ENCODE measurements at regions not wholly inside any gene's neighbourhood (a gene's known extent, or its start where the extent isn't known, plus 50 kb on each side); places are given as distances from the start of the nearest gene placed in this dataset.

DNA sequence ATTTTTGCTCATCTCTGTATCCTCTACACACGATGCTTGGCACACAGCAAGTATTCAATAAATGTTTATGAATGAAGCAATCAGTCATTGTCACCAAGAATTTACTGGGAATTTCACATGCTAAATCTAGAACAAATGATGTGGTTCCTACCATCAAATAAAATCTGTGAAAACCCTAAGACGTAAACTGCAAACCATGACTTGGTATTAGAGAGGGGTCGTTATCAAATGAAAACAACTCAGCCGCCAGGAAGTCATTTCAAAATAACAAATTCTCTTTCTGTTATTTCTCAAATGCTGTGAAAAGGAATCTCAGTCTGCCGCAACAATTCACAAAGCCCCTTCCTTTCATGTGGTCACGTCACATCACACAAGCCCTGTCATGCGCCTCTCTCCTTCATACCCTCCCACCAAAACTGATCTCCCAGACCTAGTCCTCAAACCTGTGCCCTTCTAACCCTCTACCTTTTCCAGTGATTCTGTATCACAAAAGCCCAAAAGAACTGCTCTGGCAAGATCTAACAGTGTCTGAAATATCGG, 173.6 kb downstream of the DEPDC1B start:
- peak; percentile 56 for DNase-seq (ENCODE audit: low read depth)
- peak overlapping the region; percentile 8 for H3K4me3 ChIP-seq (ENCODE audit: low read depth, low read length)
- TF ChIP-seq, protein P1, sequence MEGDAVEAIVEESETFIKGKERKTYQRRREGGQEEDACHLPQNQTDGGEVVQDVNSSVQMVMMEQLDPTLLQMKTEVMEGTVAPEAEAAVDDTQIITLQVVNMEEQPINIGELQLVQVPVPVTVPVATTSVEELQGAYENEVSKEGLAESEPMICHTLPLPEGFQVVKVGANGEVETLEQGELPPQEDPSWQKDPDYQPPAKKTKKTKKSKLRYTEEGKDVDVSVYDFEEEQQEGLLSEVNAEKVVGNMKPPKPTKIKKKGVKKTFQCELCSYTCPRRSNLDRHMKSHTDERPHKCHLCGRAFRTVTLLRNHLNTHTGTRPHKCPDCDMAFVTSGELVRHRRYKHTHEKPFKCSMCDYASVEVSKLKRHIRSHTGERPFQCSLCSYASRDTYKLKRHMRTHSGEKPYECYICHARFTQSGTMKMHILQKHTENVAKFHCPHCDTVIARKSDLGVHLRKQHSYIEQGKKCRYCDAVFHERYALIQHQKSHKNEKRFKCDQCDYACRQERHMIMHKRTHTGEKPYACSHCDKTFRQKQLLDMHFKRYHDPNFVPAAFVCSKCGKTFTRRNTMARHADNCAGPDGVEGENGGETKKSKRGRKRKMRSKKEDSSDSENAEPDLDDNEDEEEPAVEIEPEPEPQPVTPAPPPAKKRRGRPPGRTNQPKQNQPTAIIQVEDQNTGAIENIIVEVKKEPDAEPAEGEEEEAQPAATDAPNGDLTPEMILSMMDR (conservative IDR thresholded peaks at IDR 0.05; ENCODE audit: low read depth, low read length) = no peak

DNA sequence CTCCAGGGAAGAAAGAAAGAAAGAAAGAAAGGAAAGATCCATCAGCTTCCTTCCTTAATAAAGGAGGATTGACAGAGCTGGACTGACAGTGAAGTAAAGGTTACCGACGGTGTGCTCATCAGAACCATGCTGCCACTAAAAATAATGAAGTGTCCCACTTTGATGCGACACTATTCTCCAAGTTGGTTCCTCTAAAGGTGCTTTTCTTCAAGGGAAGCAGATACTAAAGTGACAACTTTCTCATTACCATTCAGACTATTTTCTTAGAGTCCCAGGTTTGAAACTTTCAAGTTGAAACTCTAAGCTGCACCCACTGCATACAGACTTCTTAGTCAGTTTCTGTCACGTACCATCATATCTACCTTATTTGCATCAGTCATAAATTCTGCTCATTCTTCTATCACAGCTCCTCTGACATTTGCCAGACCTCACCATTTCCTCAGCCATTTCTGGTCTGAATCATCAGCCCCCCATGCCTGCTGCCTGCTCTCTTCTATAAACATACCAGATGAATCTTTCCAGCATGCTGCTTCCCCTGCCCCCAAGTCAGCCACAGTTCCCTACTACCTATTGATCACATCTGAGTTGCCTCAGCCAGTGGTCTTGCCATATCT, 177.6 kb downstream of the DEPDC1B start:
- H3K4me3 ChIP-seq (ENCODE audit: low read depth, low read length) = no peak overlapping the region
- DNase-seq (ENCODE audit: low read depth) = peak; percentile 81
- TF ChIP-seq, protein P1 (conservative IDR thresholded peaks at IDR 0.05; ENCODE audit: low read depth, low read length) = no peak

DNA sequence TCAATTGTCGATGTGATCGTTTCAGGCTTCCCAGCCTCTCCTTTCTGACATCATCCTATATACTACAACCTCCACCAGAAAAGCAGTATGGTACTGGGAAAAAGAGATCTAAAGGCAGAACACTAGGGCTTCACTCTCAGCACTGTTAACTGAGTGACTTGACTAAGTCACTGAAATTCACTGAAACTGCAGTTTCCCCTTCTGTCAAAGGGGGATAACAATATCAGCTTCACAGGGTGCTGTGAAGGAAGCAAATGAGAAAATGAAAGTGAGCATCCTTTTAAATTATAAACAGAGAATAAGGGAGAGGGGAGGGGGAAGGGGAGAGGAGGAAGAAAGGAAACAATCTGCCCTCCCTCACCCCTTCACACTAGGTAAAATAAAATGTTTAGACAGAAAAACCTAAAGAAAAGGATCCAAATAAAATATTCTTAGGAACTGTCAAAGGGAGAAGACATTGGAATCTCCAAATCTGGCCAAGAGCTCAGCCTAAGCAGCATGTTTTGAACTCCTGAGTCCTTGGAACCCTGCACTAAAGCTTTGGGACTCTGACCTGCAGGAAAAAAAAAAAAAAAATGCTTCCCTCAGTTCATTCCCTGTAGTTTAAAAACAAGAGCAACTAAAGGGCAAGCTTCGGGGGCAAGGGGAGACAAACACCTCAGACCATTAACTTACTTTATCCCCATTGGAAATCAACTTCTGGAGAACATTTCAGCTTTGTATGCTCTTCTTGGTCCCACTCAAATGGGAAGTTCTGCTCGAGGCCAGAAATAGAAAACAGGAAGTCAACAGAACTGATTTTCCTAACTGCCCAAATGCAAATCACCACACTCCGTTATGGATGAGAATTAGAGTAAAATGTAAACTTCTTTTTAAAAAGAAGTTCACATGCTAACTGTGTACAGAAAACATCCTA, 178.3 kb downstream of the DEPDC1B start:
- TF ChIP-seq, protein P1 (conservative IDR thresholded peaks at IDR 0.05; ENCODE audit: low read depth, low read length) = no peak
- no peak for DNase-seq (ENCODE audit: low read depth)
- no peak overlapping the region for H3K4me3 ChIP-seq (ENCODE audit: low read depth, low read length)

DNA sequence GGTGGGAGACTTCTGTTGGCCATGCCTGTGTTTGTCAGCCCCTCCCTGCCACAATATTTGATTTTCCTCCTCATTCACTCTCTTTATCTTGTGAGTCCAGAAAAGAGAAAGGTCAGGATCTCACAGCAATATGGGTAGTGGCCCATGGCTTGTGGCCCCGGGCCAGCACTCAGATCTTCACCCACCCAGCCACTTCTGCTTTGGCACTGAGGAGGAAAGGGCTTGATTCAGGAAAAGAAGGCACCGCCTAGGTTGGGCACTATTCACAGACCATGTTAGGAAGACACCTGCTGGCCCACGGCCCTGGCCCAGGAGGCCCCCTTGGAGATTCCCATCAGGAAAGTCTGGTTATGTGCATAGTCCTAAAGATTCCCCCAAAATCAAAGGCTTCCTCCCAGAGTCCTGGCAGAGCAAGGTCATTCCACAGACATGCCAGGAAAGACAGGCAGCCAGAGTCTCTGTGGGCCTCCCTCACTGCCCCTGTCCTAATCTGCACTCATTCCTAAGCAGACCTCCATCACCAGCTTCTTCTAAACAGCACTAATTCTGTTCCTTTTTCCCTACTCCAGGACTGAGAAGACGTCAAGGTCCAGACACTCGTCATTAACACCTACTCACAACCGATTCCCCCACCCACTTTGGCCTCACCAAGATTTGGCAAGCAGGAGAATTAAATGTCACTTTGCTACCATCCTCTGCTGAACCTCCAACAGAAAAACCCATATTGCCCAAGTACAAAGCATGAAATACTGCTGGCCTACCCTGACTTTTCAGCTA, 179.3 kb downstream of the DEPDC1B start:
- TF ChIP-seq, protein P1 (conservative IDR thresholded peaks at IDR 0.05; ENCODE audit: low read depth, low read length) = no peak
- no peak overlapping the region for H3K4me3 ChIP-seq (ENCODE audit: low read depth, low read length)
- DNase-seq (ENCODE audit: low read depth) = no peak

DNA sequence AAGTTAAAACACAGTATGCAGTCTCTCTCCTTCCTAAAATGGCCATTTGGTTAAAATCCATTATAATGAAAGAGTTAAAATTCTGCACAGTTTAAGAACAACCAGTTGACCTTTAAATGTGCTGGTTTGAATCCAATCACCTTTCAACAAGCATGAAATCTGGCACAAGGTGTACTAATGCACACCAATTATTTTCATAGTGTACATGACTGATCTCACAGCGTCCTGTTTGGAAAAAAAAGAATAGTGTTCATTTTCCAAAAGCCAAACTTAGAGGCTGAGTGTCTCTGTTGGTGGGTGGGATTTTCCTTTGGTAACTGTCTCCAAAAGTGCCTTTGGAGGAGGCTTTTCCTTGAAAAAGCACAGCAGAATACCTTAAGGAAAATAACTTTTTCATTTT, 180.6 kb downstream of the DEPDC1B start:
- H3K4me3 ChIP-seq (ENCODE audit: low read depth, low read length) = no peak overlapping the region
- peak; percentile 43 for DNase-seq (ENCODE audit: low read depth)
- TF ChIP-seq, protein P1 (conservative IDR thresholded peaks at IDR 0.05; ENCODE audit: low read depth, low read length) = no peak

DNA sequence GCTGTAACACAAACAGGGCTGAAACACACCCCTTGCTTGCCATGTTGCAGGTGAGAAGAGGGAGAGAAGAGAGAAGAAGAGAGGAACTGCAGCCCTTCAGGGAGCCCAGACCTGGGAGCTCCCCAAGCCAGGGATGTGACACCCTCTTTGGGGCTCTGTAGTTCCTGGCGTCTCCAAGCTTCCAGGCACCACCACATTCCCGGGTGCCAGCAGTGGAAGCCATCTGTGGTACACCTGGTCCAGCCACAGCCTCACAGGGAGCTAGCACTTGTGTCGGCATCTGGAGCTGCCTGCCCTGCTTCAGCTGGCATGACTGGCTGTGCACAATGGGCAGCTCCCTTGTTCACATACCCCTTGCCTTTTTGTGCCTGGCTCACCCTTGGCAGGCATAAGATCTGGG, 182.1 kb downstream of the DEPDC1B start:
- TF ChIP-seq, protein P1 (conservative IDR thresholded peaks at IDR 0.05; ENCODE audit: low read depth, low read length) = no peak

More for the DNA sequence above, 182.1 kb downstream of the DEPDC1B start:
- no peak for DNase-seq (ENCODE audit: low read depth)
- H3K4me3 ChIP-seq (ENCODE audit: low read depth, low read length) = no peak overlapping the region

Data from choroid plexus epithelial cell (primary cell).